ENCODE measurements at regions not wholly inside any gene's neighbourhood (a gene's known extent, or its start where the extent isn't known, plus 50 kb on each side); places are given as distances from the start of the nearest gene placed in this dataset.

DNA sequence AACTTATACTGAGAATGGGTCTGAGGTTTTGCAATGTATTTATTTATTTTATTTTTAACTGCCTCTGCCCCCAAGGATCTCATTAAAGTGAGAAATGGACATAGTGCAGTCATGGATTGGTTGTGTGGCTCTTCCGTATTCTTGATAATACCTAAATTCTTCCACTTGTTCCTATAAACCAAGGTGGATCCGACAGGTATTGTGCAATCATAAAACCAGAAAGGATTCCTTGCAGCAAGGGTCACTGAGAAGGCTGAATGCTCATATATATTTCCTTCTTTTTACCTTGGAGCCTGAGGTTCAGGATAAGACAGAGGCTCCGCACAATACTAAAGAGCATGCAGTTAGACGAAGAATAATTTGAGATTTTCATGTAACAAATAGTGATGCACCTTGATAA lies 826.0 kb upstream of the SOX11 start:
- Histone ChIP-seq H3K27ac (ENCODE audit: low read depth, low read length) (no peak overlapping the region), H3K9ac (ENCODE audit: low read depth, low read length) (no peak overlapping the region), H3K4me3 (ENCODE audit: low read length) (no peak overlapping the region), H3K9me3 (ENCODE audit: insufficient read depth, low read depth, low read length) (no peaks in the 10 kb centered on the region), H3K27me3 (ENCODE audit: insufficient read depth, low read length) (no peaks in the 10 kb centered on the region), H3K4me1 (ENCODE audit: insufficient read depth, low read length) (no peaks in the 10 kb centered on the region; the same call in 1 of the 2 replicates), H3K36me3 (ENCODE audit: insufficient read depth, low read length) (no peaks in the 10 kb centered on the region)
- WGBS = 95% methylated on average over 2 of the region's 4 CpGs

DNA sequence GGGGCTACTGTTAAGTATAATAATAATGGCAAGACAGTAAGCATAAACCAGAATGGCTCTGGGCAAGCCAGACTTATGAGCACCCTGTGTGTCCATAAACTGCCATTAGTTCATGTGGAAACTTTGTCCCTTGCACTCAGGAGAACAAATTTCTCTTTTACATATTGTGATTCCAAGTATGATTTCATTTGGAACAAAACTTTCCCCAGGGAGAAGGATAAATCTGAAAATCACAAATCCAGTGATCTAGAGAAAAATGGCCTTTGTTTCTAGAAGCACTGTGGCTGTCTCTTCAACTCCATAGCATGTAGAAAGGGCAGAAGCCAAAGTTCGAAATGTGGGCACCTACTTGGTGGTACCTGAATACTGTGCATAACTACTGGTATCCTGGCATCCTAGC lies 823.7 kb upstream of the SOX11 start:
- Histone ChIP-seq H3K4me3 (ENCODE audit: low read length) (no peak overlapping the region), H3K4me1 (ENCODE audit: insufficient read depth, low read length) (no peaks in the 10 kb centered on the region; the same call in 1 of the 2 replicates), H3K9me3 (ENCODE audit: insufficient read depth, low read depth, low read length) (no peaks in the 10 kb centered on the region), H3K27me3 (ENCODE audit: insufficient read depth, low read length) (no peaks in the 10 kb centered on the region), H3K36me3 (ENCODE audit: insufficient read depth, low read length) (no peaks in the 10 kb centered on the region), H3K9ac (ENCODE audit: low read depth, low read length) (no peak overlapping the region), H3K27ac (ENCODE audit: low read depth, low read length) (no peak overlapping the region)
- 93% methylated on average over 1 of the region's 1 CpG for WGBS

GRCh38 chr2:4869154-4869553 lies 823.0 kb upstream of the SOX11 start:
- no peaks in the 10 kb centered on the region; the same call in 1 of the 2 replicates for H3K4me1 ChIP-seq (ENCODE audit: insufficient read depth, low read length)
- H3K9ac ChIP-seq (ENCODE audit: low read depth, low read length) = no peak overlapping the region
- H3K27me3 ChIP-seq (ENCODE audit: insufficient read depth, low read length) = no peaks in the 10 kb centered on the region
- no peaks in the 10 kb centered on the region for H3K36me3 ChIP-seq (ENCODE audit: insufficient read depth, low read length)
- WGBS = 95% methylated on average over 8 of the region's 8 CpGs
- H3K9me3 ChIP-seq (ENCODE audit: insufficient read depth, low read depth, low read length) = no peaks in the 10 kb centered on the region
- no peak overlapping the region for H3K27ac ChIP-seq (ENCODE audit: low read depth, low read length)
- no peak overlapping the region for H3K4me3 ChIP-seq (ENCODE audit: low read length)

- Histone ChIP-seq H3K27ac (ENCODE audit: low read depth, low read length) (no peak overlapping the region), H3K4me3 (ENCODE audit: low read length) (no peak overlapping the region), H3K9ac (ENCODE audit: low read depth, low read length) (no peak overlapping the region), H3K4me1 (ENCODE audit: insufficient read depth, low read length) (no peaks in the 10 kb centered on the region), H3K27me3 (ENCODE audit: insufficient read depth, low read length) (no peaks in the 10 kb centered on the region), H3K9me3 (ENCODE audit: insufficient read depth, low read depth, low read length) (no peaks in the 10 kb centered on the region), H3K36me3 (ENCODE audit: insufficient read depth, low read length) (no peaks in the 10 kb centered on the region)
- WGBS = 98% methylated on average over 6 of the region's 6 CpGs
Measured at GRCh38 chr2:4873364-4873763, 818.8 kb upstream of the SOX11 start.

DNA sequence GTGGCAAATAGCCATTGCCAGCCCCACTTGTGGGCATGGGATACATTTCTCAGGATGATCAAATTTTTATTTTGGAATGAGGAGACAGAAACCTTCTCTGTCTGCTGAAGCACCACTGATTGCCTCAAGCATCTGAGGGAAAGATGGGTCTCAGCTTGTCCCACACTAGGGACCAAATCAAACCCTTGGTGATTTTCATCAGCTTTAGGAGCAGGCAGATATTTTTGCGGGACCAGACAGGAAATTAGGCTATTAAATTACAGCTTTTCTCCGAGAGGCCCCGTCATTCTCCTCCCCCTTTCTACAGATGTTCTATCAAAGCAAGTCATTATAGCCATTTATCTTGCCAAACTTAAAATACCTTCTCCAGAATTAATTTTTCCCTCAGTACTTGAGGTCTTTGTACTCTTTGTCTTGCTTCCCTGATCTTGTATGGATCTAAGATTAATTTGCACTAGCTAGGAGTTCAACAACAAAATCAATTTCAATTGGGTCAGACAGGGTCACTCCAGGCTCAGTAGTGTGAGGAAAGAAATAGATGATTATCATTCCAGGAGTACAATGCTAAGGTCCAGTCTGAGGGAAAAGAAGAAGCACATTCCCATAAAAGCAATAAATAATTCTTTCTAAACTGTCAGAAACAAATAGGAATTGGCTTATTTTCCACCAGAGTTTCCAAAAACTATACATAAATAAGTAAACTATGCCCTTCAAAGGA lies 818.1 kb upstream of the SOX11 start:
- Histone ChIP-seq H3K4me1 (ENCODE audit: insufficient read depth, low read length) (no peaks in the 10 kb centered on the region), H3K27ac (ENCODE audit: low read depth, low read length) (no peak overlapping the region), H3K27me3 (ENCODE audit: insufficient read depth, low read length) (no peaks in the 10 kb centered on the region), H3K4me3 (ENCODE audit: low read length) (no peak overlapping the region), H3K9me3 (ENCODE audit: insufficient read depth, low read depth, low read length) (no peaks in the 10 kb centered on the region), H3K36me3 (ENCODE audit: insufficient read depth, low read length) (no peaks in the 10 kb centered on the region), H3K9ac (ENCODE audit: low read depth, low read length) (no peak overlapping the region)
- 94% methylated on average over 3 of the region's 3 CpGs for WGBS

GRCh38 chr2:4882421-4882820 lies 809.8 kb upstream of the SOX11 start:
- Histone ChIP-seq H3K9me3 (ENCODE audit: insufficient read depth, low read depth, low read length) (peaks cover 9% of the 10 kb centered on the region; the same call in 1 of the 2 replicates), H3K9ac (ENCODE audit: low read depth, low read length) (no peak overlapping the region), H3K4me1 (ENCODE audit: insufficient read depth, low read length) (no peaks in the 10 kb centered on the region), H3K4me3 (ENCODE audit: low read length) (no peak overlapping the region), H3K27me3 (ENCODE audit: insufficient read depth, low read length) (no peaks in the 10 kb centered on the region), H3K36me3 (ENCODE audit: insufficient read depth, low read length) (no peaks in the 10 kb centered on the region), H3K27ac (ENCODE audit: low read depth, low read length) (no peak overlapping the region)
- 94% methylated on average over 3 of the region's 3 CpGs for WGBS

DNA sequence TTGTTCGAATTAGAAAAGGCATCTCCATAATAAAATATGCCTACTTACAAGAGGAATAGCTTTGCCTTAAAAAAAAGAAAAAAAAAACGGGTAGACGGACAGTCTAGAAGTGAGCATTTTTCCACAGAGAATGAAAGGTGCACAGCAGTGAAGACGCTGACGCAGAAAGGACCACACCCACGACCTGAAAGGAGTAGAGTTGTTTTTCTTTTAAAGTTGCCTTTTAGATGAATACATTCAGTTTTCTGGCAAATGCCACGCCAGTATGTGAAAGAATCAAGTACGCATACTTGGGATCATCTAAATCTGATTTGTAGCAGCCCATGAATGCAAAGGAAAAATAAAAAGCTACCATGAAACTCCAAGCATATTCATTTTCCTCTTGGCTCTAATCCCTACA lies 809.2 kb upstream of the SOX11 start:
- Histone ChIP-seq H3K27me3 (ENCODE audit: insufficient read depth, low read length) (no peaks in the 10 kb centered on the region), H3K4me3 (ENCODE audit: low read length) (no peak overlapping the region), H3K9me3 (ENCODE audit: insufficient read depth, low read depth, low read length) (peaks cover 9% of the 10 kb centered on the region; the same call in 1 of the 2 replicates), H3K27ac (ENCODE audit: low read depth, low read length) (no peak overlapping the region), H3K4me1 (ENCODE audit: insufficient read depth, low read length) (no peaks in the 10 kb centered on the region), H3K9ac (ENCODE audit: low read depth, low read length) (no peak overlapping the region), H3K36me3 (ENCODE audit: insufficient read depth, low read length) (no peaks in the 10 kb centered on the region)
- WGBS = 93% methylated on average over 7 of the region's 8 CpGs

DNA sequence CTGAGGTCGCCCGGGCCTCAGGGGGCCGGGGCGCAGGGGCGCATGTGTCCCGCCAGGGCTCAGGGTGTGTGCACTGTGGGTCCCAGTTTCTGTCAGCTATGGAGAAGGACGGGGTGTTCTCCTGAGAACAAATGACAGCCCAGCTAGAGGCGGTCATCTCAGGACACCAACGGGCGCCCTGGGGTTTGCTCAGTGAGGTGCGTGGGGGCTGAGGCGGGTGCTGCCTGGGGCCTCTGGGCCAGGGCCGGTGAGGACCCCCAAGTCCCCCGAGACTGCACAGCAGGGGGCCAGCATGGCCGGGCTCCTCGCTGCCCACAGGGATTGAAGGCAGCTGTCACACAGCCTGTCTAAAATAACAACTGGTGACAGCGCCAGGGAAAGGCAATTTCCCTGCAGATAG lies 808.8 kb upstream of the SOX11 start:
- Histone ChIP-seq H3K27ac (ENCODE audit: low read depth, low read length) (no peak overlapping the region), H3K9me3 (ENCODE audit: insufficient read depth, low read depth, low read length) (peaks cover 9% of the 10 kb centered on the region; the same call in 1 of the 2 replicates), H3K9ac (ENCODE audit: low read depth, low read length) (no peak overlapping the region), H3K4me3 (ENCODE audit: low read length) (no peak overlapping the region), H3K4me1 (ENCODE audit: insufficient read depth, low read length) (no peaks in the 10 kb centered on the region), H3K27me3 (ENCODE audit: insufficient read depth, low read length) (no peaks in the 10 kb centered on the region), H3K36me3 (ENCODE audit: insufficient read depth, low read length) (no peaks in the 10 kb centered on the region)
- 93% methylated on average over 17 of the region's 17 CpGs for WGBS

- H3K9me3 ChIP-seq (ENCODE audit: insufficient read depth, low read depth, low read length) = peaks cover 9% of the 10 kb centered on the region; the same call in 1 of the 2 replicates
Measured at GRCh38 chr2:4884117-4884571, 808.0 kb upstream of the SOX11 start.

DNA sequence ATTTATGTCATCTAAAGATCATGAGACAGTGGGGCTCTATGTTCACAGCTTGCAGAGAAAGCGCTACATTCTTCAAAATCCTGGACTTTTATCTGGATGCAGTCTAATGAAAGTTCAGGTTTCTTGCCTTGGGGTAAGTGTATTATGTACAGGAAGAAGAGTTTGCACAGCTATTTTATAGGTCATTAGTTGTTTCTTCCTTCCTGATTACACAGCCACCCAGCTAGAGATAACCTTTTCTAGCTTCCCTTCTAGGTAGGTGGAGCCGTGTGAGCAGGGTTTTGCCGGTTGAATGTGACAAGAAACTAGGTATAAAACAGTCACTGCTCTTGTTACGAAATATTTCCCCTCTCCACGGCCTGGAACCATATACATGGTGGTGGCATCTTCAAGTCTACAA lies 800.8 kb upstream of the SOX11 start:
- no peaks in the 10 kb centered on the region for H3K27me3 ChIP-seq (ENCODE audit: insufficient read depth, low read length)
- 97% methylated on average over 5 of the region's 5 CpGs for WGBS
- no peak overlapping the region for H3K9ac ChIP-seq (ENCODE audit: low read depth, low read length)
- H3K27ac ChIP-seq (ENCODE audit: low read depth, low read length) = no peak overlapping the region
- no peak overlapping the region for H3K4me3 ChIP-seq (ENCODE audit: low read length)
- no peaks in the 10 kb centered on the region for H3K4me1 ChIP-seq (ENCODE audit: insufficient read depth, low read length)
- H3K9me3 ChIP-seq (ENCODE audit: insufficient read depth, low read depth, low read length) = no peaks in the 10 kb centered on the region
- H3K36me3 ChIP-seq (ENCODE audit: insufficient read depth, low read length) = no peaks in the 10 kb centered on the region

More at GRCh38 chr2:4884117-4884571, 808.0 kb upstream of the SOX11 start:
- Histone ChIP-seq H3K4me1 (ENCODE audit: insufficient read depth, low read length) (no peaks in the 10 kb centered on the region), H3K27me3 (ENCODE audit: insufficient read depth, low read length) (no peaks in the 10 kb centered on the region), H3K9ac (ENCODE audit: low read depth, low read length) (no peak overlapping the region), H3K4me3 (ENCODE audit: low read length) (no peak overlapping the region), H3K27ac (ENCODE audit: low read depth, low read length) (no peak overlapping the region), H3K36me3 (ENCODE audit: insufficient read depth, low read length) (no peaks in the 10 kb centered on the region)
- 93% methylated on average over 25 of the region's 25 CpGs for WGBS

GRCh38 chr2:4895371-4895770 lies 796.8 kb upstream of the SOX11 start:
- Histone ChIP-seq H3K27ac (ENCODE audit: low read depth, low read length) (no peak overlapping the region), H3K4me1 (ENCODE audit: insufficient read depth, low read length) (no peaks in the 10 kb centered on the region), H3K9ac (ENCODE audit: low read depth, low read length) (no peak overlapping the region), H3K9me3 (ENCODE audit: insufficient read depth, low read depth, low read length) (no peaks in the 10 kb centered on the region), H3K27me3 (ENCODE audit: insufficient read depth, low read length) (no peaks in the 10 kb centered on the region), H3K36me3 (ENCODE audit: insufficient read depth, low read length) (no peaks in the 10 kb centered on the region), H3K4me3 (ENCODE audit: low read length) (no peak overlapping the region)
- 92% methylated on average over 6 of the region's 6 CpGs for WGBS

GRCh38 chr2:4898706-4899105 lies 793.5 kb upstream of the SOX11 start:
- 91% methylated on average over 5 of the region's 5 CpGs for WGBS
- no peaks in the 10 kb centered on the region for H3K4me1 ChIP-seq (ENCODE audit: insufficient read depth, low read length)

More at GRCh38 chr2:4898706-4899105, 793.5 kb upstream of the SOX11 start:
- no peaks in the 10 kb centered on the region for H3K27me3 ChIP-seq (ENCODE audit: insufficient read depth, low read length)
- no peak overlapping the region for H3K4me3 ChIP-seq (ENCODE audit: low read length)
- no peaks in the 10 kb centered on the region for H3K9me3 ChIP-seq (ENCODE audit: insufficient read depth, low read depth, low read length)
- no peak overlapping the region for H3K27ac ChIP-seq (ENCODE audit: low read depth, low read length)
- no peak overlapping the region for H3K9ac ChIP-seq (ENCODE audit: low read depth, low read length)
- H3K36me3 ChIP-seq (ENCODE audit: insufficient read depth, low read length) = no peaks in the 10 kb centered on the region

Data from HUES64 (cell line).